GM21717 (cell line): ENCODE measurements at regions not wholly inside any gene's neighbourhood (a gene's known extent, or its start where the extent isn't known, plus 50 kb on each side); places are given as distances from the start of the nearest gene placed in this dataset.
"Not testable (repeated sequence)": the region's sequence is repeated elsewhere in the genome, so short reads cannot be mapped to it uniquely, and the experiment has no call there.

Source experiments
- ATAC-seq: cut with Tn5 transposase; IDR thresholded peaks from one replicate; pipeline ENCODE4 v1.9.1; 2021; ENCODE audit warnings: mild to moderate bottlenecking, moderate library complexity; ENCODE audit not compliant: unreplicated experiment

GRCh38 chr7:96921231-96921630 is 84.1 kb upstream of the DLX6 start:
- ATAC-seq = no peak

GRCh38 chr7:96921771-96922170 is 83.6 kb upstream of the DLX6 start:
- no peak for ATAC-seq

DNA sequence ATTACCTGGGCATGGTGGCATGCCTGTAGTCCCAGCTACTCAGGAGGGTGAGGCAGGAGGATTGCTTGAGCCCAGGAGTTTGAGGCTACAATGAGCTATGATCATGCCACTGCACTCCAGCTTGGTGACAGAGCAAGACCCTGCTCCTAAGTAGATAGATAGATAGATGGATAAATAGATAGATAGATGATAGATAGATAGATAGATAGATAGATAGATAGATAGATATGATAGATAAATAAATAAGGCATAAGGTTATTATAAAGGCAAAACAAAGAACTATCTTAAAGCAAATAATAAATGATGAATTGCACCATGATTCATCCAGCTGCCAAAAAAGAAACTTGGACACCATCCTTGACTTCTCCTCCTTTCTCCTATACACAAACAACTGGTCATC is 82.0 kb upstream of the DLX6 start:
- not testable (repeated sequence) for ATAC-seq

DNA sequence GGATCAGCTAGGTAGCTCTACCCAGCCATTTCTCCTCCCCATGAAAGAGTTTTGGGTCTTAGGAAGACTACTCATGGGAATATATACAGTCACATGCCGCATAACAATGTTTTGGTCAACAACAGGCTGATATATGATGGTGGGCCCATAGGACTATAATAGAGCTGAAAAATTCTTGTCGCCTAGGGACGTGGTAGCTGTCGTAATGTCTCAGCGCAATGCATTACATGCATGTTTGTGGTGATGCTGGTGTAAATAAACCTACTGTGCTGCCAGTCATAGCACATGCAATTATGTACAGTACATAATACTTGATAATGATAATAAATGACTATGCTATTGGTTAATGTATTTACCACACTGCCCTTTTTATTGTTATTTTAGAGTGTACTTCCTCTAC is 78.2 kb upstream of the DLX6 start:
- no peak for ATAC-seq

DNA sequence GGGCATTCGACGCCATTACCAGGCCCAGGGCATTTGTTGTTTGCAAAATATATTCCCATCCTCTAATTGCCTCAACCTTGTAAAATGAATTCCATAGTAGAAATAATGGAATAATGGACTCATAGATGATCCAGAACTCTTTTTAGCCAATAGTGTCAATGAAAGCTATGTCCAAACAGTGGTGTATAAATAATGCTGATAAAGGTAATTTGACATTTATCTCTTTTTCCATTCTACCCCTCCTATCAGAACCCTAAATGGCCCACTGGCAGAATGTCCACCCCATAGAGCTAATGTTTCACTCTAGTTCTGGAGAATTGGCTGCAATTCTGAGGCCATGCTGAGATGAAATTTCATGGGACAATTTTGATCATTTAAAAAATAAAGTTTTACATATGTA is 76.4 kb upstream of the DLX6 start:
- no peak for ATAC-seq

GRCh38 chr7:96931891-96932290 is 73.5 kb upstream of the DLX6 start:
- ATAC-seq = no peak

DNA sequence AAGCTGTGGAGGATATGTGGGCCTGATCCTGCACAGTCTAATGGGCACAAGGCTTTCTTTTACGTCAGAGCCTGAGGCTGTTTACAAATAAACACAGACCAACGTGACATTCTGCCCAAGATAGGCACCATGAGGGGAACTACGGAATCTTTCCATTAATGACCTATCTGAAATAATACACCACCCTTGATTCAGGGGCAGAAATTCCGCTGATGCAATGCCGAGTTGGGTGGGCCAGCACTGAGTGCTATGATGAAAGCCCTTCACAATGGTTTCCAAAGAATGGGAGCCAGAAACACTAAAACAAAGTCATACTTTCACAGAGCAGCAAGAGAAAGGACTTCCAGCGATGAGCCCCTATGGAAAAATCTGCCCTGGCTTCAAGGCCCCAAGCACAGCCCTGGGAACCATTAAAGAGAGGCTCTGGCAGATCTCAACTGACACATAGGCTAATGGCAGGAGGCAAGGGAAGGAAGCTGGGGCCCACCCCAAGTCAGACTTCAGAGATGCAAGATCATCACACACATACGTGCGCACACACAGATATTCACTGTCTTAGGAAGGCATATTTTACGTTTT is 72.2 kb upstream of the DLX6 start:
- no peak for ATAC-seq

GRCh38 chr7:96936621-96937020 is 68.7 kb upstream of the DLX6 start:
- no peak for ATAC-seq

DNA sequence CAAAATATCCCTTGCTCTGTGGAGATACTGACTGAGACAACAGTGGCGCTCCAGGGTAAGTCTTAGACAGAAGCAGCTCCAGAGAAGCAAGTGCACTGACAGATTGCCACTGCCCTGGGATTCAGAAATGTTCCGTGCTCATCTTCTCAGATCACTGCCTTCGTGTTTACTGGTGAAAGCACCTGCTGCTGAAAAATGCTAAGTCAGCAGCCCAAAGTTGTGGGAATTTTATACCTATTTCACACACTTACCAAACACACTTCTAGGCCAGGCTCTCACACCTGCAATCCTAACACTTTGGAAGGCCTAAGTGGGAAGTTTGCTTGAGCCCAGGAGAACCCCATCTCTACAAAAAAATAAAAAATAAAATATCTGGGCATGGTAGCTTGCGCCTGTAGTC is 63.2 kb upstream of the DLX6 start:
- ATAC-seq = no peak

DNA sequence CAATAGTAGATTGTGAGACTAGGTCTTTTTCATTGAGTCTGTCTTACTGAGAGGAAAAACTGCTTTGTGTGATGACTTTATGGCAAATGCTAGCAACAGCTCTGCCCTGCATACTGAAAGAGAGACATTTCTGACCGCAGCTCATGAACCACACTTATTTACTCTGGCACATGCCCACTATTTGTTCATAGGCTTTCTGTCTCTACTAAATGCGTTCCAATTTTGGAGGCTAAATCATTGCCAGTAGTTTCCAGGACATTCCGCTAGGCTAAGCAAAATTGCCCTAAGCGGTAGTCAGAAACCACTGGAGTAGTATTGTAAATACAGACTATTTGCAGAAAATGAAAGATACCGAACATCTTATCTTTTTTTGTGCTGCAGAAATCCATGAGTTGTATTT is 55.6 kb upstream of the DLX6 start:
- ATAC-seq = no peak

DNA sequence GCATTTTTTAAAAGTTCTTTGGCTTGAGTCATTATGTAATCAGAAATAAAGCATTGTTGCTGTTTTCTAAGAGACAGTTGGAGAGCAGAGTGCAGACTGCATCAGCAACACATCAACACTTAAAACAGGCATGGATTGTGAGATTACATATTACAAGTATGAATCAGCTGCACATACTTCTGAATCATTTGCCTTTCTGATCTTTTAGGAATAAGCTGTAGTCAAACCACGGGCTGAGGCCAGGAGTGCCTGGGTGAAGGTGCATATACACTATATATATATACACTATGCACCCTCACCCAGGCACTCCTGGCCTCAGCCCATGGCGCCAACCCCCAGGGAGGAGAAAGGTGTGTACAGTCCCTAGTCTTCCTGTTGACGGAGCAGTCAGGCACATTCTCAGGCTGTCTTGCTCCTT is 52.4 kb upstream of the DLX6 start:
- no peak for ATAC-seq

DNA sequence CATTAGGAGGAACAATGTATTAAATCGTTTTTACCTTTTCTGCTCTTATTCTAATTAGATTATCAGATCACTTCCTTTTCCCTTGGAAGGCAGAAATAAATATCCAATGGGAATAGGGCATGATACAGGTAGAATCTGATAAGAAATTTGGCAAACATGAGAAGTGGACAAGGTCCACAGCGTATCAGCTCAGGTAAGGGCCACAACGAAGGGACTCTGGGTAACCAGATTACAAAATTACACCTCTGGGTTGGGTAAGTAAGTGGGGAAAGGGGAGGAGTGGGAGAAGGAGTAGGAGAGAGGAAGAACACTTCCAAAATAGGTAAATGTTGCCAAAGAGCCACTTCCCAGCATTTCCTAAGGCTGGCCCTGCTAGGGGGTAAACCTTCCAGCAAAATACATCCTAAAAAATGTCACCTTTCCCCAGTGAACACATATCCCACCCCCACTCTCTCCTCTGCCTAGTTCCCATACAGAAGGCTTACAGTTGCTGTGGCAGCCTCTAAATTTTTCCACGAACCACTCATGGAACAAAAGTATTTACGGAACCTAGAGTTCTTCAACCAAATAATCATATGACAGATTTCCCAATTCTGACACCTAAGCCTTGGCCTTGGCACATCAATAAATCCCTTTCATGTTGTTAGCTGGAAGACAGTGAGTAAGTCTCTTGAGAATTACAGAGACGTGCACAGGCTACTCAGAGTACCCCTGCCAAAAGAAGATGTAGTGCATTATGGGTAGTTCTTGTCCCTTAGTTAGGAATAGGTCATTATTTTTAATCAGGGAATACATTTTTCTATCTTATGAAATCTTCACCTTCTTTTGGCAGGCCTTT is 51.5 kb upstream of the DLX6 start:
- ATAC-seq = no peak
